LHCN-M2 (cell line): ENCODE measurements at regions not wholly inside any gene's neighbourhood (a gene's known extent, or its start where the extent isn't known, plus 50 kb on each side); places are given as distances from the start of the nearest gene placed in this dataset.

ENCODE experiments used
- DNase-seq: peaks from one replicate; pipeline ENCODE4 v3.0.0-alpha.2; 2012; ENCODE audit warnings: low read depth

DNA sequence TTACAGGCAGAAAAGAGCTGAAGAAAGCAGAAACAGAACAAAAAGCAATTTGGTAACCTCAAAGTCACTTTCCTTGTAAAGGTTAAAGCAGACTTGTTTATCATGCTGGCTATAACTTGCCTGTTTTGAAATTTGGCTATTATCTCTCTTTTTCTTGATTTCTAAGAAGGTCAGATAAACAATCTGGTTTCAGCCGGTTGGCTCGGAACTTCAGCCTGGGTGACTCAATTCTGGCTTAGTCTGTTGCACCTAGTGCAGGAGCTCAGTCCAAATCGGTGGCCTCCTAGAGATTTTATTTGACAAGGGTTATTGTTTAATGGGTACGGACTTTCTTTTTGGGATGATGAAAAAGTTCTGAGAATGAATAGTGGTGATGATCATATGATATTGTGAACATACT is 367.1 kb upstream of the B3GAT1 start:
- DNase-seq, result no peak

DNA sequence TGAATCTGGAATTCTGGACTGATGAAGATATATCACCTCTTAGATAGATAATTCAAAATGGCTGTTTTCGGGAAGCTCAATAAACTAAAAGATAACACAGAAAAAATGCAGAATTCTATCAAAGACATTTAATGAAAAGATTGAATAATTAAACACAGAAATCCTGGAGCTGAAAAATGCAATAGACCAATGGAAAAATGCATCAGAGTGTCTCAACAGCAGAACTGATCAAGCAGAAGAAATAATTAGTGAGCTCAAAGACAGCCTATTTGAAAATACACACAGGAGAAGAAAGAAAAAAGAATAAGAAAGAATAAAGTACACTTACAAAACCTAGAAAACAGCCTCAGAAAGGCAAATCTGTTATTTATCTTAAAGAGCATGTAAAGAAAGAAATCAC is 356.4 kb upstream of the B3GAT1 start:
- DNase-seq, result no peak

DNA sequence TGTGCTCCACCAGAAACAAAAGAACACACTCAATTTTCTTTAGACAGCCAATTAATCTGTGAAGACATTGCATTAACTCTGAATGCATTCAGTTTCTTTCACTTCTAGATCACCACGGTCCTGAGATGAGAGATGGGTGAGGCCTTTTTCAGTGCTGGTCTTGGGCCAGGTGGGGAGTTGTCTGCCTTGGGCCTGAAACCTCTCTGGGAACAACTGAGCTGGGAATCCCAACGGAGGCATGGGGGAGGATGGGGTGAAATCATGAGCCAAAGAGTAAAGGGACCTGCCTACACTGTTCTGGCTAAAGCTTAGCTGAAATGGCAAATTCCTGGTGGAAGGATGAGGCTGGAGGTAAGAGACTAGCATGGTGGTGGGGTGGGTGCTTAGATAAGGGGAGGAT is 353.5 kb upstream of the B3GAT1 start:
- DNase-seq, result no peak

DNA sequence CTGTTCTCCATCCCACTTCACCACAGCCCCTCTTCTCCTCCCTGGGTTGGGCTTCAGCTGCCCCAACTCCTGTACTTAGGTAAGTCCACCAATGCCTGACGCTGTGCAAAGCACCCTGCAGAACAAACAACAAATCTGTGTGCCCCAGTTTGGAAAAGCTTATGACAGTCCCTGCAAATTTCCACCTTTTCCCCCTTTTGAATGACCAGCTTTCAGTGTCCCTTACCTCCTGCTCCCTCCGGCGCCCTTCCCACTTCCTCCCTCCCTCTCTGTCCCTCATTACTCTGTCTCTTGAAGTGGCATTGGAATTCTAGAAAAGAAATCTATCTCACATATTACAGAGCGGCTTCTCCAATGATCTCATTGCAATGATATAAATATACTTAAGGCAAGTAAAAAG is 352.9 kb upstream of the B3GAT1 start:
- no peak for DNase-seq

DNA sequence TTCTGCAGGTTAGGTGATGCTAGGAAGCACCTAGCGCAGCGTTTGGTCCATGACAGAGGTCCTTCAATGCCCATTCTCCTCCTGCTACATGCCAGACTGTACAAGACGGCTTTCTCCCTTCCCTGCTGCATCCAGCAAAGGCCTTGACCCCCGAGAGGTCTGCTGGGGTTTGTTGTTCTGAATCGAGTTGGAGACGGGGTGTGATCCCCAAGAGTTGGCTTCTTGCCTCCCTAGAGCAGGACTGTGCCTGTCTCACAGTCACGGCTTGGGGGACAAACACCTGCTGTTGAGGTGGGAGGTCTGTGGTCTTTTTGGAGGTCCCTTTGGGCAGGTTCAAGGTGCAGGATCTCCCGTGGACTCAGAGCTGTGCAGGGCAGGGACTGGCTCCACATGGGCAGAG is 352.3 kb upstream of the B3GAT1 start:
- no peak for DNase-seq

DNA sequence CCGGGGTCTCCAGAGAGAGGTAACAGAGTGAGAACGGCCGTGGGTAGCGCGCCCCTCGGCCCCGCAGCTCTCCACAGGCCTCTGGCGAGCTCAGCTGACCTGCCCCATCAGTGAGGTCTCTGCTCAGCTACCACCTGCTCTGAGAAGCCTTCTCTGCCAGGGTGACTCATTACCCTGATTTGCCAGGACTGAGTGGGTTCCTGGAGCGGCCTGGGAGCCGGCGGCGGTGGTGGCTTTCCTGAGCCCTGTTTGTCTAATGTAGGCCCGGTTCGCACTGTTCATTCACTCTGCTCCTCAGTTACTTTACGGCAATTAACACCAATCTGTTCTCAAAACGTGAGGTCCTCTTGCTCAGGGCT is 351.0 kb upstream of the B3GAT1 start:
- DNase-seq, result no peak

DNA sequence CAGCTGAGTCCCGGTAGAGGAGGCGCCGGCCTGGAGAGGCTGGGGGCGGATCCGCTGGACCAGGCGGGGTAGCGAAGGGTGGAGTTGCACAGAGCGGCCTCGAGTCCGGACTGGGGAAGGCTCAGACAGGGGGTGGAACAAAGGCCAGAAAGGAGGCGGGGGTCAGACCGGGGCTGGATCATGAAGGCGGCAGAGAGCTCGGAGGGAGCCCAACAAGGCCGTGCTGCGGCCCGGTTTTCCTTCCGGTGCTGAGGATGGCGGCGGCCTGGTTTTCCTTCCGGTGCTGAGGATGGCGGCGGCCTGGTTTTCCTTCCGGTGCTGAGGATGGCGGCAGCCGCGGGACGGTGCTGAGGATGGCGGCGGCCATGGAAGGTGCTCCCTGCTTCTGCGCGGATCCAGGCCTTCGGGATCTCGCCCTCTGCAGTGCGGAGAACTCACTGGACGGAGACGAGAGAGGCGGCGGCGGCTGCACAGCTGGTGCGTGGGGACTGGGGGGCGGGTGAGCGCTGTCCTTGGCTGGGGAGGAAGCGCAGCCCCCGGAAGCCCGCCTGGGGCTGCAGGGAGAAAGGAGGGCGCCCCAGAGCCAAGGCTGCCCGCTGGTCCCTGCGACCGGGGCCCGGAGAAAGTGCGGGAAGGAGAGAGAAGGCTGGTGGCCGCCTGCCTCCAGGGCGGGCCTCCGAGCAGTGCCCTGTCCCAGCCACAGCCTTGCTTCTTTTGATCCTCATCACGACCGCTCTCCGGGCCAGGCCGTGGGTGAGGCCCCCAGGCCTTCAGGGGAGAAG is 350.4 kb upstream of the B3GAT1 start:
- DNase-seq, result no peak

DNA sequence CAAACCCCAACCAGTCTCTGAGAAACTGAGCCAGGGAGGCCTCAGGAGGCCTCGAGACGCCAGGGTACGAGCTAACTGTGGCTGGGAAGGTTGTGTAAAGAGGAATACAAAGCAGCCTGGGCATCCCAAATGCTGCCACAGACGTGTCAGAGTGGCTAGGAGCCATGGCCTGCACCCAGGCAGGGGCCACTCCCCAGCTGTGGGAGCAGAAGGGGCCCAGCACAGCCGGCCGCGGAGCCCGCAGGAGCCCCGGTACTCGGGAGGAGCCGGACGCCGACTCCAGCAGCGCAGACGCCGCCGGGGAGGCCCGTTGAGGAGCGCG is 349.8 kb upstream of the B3GAT1 start:
- DNase-seq, result no peak

DNA sequence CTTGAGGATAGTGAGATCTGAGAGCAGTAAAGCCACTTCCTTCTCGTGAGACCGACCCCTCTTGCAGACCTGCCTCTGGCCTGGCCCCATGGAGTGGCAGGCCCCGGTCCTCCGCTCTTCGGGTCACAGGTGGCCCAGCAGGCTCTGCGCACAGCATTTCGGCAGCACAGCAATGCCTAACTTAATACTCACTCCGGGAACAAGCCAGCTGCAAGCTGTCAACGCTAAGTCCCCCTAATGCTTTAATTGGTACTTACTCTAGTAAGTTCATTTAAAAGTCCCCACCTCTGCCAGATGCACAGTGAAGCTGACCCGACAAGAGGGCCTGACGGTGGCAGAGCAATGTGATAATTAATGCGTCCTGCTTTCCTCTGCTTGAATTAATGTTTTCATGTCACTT is 349.3 kb upstream of the B3GAT1 start:
- DNase-seq, result no peak

DNA sequence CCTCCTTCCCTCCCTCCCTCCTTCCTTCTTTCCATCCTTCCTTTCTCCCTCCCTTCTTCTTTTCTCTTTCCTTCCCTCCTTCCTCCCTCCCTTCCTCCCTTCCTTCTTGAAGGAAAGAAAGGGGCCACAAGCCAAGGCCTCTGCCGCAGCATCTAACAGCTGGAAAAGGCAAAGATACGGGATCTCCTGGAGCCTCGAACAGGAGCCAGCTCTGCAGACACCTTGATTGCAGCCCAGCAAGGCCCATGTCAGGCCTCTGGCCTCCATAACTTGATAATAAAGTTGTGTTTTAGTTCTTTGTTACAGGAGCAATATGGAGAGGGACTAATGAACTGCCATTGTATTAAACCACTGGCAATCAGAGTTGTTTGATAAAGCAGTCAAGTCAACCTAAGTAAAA is 348.9 kb upstream of the B3GAT1 start:
- DNase-seq, result no peak

DNA sequence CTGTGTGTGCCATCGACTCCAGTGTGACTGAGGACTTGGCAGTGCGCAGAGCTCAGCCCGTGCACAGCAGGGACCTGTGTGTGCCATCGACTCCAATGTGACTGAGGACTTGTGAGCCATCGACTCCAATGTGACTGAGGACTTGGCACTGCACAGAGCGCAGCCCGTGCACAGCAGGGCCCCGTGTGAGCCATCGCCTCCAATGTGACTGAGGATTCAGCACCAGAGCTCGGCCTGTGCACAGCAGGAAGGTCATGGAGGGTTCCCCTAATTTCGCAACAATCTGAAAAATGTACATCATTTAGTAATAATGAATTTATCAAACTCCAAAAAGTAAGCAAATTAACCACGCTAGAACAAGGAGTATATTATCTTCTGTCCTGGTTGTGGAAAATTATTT is 348.3 kb upstream of the B3GAT1 start:
- no peak for DNase-seq

DNA sequence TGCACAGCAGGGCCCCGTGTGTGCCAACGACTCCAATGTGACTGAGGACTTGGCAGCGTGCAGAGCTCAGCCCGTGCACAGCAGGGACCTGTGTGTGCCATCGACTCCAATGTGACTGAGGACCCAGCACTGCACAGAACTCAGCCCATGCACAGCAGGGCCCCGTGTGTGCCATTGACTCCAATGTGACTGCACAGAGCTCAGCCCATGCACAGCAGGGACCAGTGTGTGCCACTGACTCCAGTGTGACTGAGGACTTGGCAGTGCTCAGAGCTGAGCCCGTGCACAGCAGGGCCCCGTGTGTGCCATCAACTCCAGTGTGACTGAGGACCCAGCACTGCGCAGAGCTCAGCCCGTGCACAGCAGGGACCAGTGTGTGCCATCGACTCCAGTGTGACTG is 347.8 kb upstream of the B3GAT1 start:
- DNase-seq, result no peak

DNA sequence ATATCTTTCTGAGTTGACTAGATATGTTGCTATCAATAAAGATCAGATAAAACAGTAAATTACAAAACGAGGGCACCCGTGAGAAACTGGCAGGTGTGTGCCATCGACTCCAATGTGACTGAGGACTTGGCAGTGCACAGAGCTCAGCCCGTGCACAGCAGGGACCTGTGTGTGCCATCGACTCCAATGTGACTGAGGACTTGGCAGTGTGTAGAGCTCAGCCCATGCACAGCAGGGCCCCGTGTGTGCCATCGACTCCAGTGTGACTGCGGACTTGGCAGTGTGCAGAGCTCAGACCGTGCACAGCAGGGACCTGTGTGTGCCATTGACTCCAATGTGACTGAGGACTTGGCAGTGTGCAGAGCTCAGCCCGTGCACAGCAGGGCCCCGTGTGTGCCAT is 347.2 kb upstream of the B3GAT1 start:
- DNase-seq, result no peak

DNA sequence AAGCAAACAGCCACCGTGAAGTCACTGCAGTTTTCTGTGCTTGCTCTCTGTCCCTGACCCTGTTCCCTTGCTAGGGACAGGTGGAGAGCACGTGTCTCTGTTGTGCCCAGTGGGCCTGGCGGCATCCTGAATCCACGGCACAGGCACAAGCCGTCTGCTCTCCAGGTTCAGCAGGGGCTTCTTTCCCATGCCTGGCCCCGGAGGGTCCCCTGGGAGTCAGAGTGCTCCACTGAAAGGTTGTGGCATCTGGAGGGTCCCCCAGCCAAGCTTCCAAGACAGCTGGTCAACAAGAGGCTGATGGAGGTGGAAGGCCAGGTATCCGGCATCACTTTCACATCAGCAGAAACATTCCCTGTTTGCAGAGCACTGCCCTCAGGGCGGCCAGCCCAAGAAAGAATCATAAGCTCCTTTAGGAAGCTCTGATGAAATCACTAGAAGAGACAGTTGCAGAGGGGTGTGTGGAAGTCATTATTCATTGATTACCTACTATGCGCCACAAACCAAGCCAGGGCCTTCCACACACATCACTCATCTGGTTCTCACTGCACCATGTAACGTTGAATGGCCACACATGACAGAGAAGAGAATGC is 346.4 kb upstream of the B3GAT1 start:
- no peak for DNase-seq

DNA sequence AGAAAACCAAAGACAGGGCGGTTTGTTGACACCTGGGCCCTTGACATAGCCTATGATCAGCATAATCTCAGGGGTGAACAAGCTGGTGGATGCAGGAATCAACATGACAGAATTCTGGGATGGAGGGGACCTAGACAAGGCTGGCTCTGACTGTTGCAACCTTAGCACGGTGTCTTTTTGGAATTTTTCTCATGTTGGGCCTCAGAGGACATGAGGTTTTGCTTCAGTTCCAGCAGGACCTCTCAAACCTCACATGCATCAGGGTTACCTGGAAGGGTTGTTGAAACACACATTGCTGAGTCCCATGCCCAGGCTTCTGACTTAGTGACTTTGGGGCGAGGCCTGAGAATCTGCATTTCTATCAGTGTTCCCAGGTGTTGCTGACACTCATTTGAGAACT is 345.6 kb upstream of the B3GAT1 start:
- no peak for DNase-seq

DNA sequence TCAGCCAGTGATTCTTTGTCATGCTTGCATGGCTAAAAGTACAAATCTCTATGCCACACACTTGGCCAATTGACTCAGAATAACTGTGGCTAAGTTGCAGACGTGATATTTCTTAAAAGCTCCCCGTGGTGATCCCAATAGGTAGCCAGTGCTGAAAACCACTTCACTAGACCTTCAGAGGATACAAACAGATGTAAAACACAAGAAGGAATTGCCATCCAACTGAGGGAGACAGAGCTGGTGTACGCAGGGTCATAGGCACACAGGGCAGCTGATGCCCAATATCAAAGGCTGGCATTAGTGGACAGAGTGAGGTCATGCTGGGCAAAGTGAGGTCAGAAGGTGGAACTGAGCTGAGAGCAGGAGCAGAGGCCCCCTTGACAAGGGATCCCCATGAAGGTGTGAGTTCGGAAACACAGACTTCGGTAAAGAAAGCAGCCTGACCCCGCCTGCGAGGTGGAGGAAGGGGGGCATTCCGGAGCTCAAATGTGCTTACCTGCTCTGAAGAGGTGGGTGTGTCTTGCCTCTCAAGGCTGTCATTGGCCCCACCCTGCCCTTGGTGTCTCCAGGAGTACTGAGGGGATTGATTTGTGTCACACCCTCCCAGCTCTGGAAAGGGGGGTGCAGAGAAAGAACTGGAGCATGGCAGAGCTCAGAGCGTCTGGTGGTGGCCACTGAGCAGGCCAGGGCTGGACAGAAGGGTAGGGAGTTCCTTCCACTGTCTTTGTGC is 344.9 kb upstream of the B3GAT1 start:
- DNase-seq, result no peak

DNA sequence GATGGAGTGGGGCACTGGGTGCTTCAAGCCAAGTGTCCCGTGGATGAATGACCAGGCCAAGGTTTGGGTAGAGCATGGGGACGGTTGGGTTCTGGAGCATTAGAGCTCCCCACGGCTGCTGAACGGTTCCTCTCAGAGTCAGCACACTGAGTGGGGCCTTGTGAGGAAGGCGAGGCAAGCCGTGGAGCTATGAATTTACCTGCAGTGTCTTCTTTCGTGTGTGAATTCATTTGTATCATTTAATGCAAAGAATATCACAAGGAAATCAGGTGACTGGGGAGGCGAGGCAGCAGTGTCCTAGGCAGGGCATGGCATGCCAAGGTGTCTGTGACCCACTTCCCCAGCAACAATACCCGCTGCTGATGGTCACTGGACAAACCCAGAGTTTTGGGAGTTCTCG is 343.5 kb upstream of the B3GAT1 start:
- no peak for DNase-seq

DNA sequence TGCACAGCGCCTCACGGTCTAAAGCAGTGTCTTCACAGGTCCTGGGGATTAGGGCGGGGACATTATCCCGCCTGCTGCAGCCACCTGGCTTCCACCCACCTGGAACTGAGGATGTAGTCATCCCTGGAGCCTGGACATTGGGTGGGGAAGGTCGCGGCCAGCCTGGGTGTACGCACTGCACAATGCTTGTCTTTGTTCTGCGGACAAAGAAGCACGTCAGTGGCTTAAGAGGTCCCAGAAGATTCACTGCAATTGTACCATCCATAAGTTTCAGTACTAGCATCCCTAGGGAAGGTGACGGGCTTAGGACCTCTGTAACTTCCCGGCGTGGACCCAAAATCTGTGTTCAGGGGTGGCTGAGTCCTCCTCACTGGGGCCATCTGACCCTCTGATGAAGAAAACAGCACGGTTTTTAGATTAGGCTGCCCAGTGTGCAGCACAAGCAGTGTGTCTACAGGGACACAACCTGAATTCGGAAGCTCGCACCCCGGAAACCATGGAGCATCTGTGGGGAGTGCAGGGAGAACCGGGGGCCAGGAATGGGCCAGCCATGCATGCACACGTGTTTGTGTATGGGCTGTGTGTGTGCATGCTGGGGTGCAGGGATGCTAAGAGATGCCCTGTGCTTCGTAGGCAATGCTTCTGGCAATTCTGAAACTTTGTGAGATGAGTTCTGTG is 342.6 kb upstream of the B3GAT1 start:
- DNase-seq, result no peak

DNA sequence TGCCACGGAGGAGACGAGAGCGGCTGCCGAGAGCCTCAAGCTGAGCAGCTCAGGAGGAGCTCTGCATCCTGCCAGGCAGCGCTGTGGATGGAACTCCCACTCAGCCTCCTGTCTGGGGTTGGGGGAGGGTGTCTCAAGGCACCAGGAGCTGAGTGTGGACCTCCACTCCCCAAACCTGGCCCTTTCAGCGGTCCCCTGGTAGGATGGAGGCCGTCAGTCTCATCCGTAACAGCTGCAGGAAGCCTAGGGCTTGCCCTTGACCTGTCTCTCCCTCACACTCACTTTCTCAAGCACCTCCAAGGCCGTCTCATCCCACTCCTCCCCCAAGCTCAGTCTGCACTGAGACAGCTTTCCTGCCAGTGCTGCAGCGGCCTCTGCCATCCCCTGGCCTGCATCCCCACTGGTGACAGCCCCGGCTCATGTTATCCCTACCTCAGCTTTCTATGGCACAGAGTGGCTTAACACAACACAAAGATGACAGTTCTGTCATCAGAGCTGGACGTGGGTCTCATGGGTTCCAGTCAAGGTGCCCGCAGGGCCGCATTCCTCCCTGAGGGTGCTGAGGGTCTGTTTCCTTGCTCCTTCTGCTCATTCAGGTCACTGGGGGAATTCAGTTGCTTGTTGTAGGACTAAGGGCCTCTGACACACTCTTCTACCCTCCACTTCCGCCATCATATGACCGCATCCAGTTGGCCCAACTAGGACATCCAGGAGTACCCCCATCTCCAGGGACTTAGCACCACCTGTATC is 341.9 kb upstream of the B3GAT1 start:
- no peak for DNase-seq

DNA sequence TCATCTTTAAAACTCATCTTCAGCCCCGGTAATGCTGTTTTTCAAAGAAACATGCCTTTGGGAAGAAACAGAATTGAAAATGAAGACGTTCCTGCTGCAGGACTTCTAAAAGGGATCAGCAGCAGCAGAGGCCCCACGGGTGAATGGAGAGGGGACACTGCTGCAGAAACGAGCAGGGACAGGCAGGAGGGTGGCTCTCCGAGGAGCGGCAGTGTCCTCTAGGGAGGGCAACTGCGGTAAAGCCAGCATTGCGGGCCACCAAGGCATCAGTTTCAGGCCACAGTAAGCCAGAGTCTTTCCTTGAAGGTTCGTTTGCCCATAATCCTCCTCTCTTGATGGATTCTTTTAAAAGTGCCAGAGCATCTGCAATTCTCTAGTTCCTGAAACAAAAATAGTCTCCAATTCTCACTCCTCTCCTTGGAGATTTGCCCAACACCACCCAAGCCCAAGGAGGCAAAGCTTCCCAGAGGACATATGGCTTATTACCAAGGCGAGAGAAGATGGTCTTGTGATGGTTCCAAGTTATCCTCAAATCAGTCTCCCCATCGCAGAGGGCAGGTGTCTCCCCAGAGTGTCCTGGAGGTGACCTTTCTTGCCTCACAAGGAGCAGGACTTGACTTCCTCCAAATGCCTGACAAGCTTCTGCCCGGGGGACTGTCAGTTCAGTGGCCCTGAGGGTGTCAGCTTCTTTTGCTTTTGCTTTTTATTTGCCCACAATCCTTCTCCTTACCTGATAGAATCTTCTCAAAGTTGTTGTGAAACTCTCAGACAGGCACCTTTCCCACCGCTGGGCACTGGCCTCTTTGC is 341.1 kb upstream of the B3GAT1 start:
- no peak for DNase-seq

DNA sequence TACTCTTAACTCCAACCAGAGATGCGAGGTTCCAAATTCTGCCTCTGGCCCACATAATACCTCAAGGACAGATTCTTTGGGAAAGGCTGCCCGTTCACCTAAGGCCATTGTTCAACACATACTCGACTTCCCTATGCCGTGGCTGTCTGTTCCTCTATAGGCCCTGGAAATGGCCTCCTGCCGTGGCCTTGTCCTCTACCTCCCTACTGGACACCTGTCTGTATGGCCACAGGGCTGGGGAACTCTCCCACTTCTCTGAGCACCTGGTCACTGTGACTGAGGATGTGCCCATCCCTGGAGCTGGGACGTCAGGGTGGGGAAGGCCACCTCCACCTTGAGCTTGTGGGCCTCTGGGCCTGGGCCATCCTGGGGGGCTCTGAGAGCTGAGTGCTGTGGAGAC is 340.5 kb upstream of the B3GAT1 start:
- no peak for DNase-seq
